Activated B cell treated with CpG ODN at 0.5 μM for 24 hours (primary cell): ENCODE measurements at regions not wholly inside any gene's neighbourhood (a gene's known extent, or its start where the extent isn't known, plus 50 kb on each side); places are given as distances from the start of the nearest gene placed in this dataset.

ENCODE experiments used
- ATAC-seq: fragments of 200-7000 bp; cut with Tn5 transposase; one replicate; pipeline ENCODE4 v1.10.0; 2021; ENCODE audit warnings: low read depth, mild to moderate bottlenecking, moderate library complexity
- CTCF ChIA-PET: fragments of 350-600 bp; sonication (Branson Sonifier 250); formaldehyde crosslinking; loops from one replicate; lab custom pipeline; 2021; ENCODE audit warnings: antibody characterized with exemption; lab: Charles Lee
- POLR2A ChIA-PET: fragments of 350-600 bp; sonication (Branson Sonifier 250); formaldehyde crosslinking; loops from one replicate; lab custom pipeline; 2021; ENCODE audit warnings: antibody characterized with exemption; lab: Charles Lee
- DNase-seq: peaks from one replicate; pipeline ENCODE4 v3.0.0; 2022
- H3K27ac Mint-ChIP-seq: one replicate; pipeline ENCODE4 v1.8.0; 2020; ENCODE audit warnings: mixed read lengths
- H3K27me3 Mint-ChIP-seq: one replicate; pipeline ENCODE4 v1.8.0; 2021; ENCODE audit warnings: mixed read lengths
- H3K36me3 Mint-ChIP-seq: one replicate; pipeline ENCODE4 v1.8.0; 2021; ENCODE audit warnings: low read depth, mixed read lengths
- H3K4me1 Mint-ChIP-seq: one replicate; pipeline ENCODE4 v1.8.0; 2021; ENCODE audit warnings: mixed read lengths
- H3K4me3 Mint-ChIP-seq: one replicate; pipeline ENCODE4 v1.8.0; 2020; ENCODE audit warnings: mild to moderate bottlenecking, mixed read lengths
- H3K9me3 Mint-ChIP-seq: one replicate; pipeline ENCODE4 v1.8.0; 2020; ENCODE audit warnings: mixed read lengths
- intact Hi-C: fragments of 100-400 bp; cut with micrococcal nuclease; formaldehyde crosslinking; loops from one replicate; pipeline ENCODE4 v1.15.1; 2024
- TF ChIP-seq, protein P1 (sequence below): fragments of 200-600 bp; IDR thresholded peaks from one replicate; pipeline ENCODE4 v1.8.0; 2022; ENCODE audit warnings: antibody characterized with exemption, mild to moderate bottlenecking

DNA sequence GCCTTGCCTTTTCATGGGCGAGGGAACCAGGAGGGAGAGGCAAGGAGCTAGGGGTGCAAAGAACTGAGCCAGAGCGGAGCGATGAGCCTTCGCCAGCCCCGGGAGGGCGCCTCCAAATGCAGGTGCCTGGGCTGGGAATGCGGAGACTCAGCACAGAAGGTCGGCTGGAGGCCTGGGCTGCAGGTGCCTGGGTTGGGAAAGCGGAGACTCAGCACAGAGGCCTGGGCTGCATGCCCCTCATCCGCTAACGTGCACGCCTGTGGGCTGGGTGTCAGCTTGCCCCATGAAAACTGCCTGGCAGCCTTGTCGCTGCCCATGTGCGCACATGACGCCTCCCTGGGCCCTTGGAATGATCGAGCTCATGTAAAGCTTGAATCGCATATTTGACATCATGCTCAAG lies 51.8 kb downstream of the POM121L12 start:
- TF ChIP-seq, protein P1, sequence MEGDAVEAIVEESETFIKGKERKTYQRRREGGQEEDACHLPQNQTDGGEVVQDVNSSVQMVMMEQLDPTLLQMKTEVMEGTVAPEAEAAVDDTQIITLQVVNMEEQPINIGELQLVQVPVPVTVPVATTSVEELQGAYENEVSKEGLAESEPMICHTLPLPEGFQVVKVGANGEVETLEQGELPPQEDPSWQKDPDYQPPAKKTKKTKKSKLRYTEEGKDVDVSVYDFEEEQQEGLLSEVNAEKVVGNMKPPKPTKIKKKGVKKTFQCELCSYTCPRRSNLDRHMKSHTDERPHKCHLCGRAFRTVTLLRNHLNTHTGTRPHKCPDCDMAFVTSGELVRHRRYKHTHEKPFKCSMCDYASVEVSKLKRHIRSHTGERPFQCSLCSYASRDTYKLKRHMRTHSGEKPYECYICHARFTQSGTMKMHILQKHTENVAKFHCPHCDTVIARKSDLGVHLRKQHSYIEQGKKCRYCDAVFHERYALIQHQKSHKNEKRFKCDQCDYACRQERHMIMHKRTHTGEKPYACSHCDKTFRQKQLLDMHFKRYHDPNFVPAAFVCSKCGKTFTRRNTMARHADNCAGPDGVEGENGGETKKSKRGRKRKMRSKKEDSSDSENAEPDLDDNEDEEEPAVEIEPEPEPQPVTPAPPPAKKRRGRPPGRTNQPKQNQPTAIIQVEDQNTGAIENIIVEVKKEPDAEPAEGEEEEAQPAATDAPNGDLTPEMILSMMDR, result no peak
- no peaks in the 10 kb centered on the region for H3K36me3 Mint-ChIP-seq
- DNase-seq (no peak), ATAC-seq (no peak)
- POLR2A ChIA-PET, result no interaction called here
- H3K27ac Mint-ChIP-seq, result no peak overlapping the region
- intact Hi-C loops, result no loop called here
- CTCF ChIA-PET, result no interaction called here
- H3K4me3 Mint-ChIP-seq, result no peak overlapping the region
- H3K9me3 Mint-ChIP-seq, result peaks cover 25% of the 10 kb centered on the region
- no peaks in the 10 kb centered on the region for H3K27me3 Mint-ChIP-seq
- no peaks in the 10 kb centered on the region for H3K4me1 Mint-ChIP-seq

DNA sequence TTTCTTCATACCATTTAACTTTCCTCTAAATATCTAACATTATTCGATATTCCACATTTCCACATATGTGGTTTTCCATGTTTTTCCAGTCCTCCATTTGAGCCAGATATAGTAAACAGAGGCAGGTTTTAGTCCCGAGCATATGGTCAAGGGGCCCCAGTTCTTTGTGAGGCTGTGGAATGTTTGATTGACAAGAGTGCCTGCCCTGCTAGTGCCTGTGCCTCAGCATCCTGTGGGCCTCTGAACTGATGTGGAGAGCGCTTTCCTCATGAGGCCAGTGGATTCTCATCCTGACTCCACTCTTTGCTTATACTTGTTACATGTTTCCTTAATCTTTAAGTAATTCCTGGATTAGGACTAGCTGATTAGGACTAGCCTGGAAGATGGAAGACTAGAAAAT lies 58.8 kb downstream of the POM121L12 start:
- H3K4me3 Mint-ChIP-seq, result no peak overlapping the region
- H3K27me3 Mint-ChIP-seq, result no peaks in the 10 kb centered on the region
- DNase-seq (no peak), ATAC-seq (no peak)
- no peaks in the 10 kb centered on the region for H3K4me1 Mint-ChIP-seq
- H3K27ac Mint-ChIP-seq, result no peak overlapping the region
- peaks cover 9% of the 10 kb centered on the region for H3K9me3 Mint-ChIP-seq
- ChIA-PET POLR2A (no interaction called here), CTCF (no interaction called here)
- TF ChIP-seq, protein P1, result no peak
- no peaks in the 10 kb centered on the region for H3K36me3 Mint-ChIP-seq
- intact Hi-C loops, result no loop called here

DNA sequence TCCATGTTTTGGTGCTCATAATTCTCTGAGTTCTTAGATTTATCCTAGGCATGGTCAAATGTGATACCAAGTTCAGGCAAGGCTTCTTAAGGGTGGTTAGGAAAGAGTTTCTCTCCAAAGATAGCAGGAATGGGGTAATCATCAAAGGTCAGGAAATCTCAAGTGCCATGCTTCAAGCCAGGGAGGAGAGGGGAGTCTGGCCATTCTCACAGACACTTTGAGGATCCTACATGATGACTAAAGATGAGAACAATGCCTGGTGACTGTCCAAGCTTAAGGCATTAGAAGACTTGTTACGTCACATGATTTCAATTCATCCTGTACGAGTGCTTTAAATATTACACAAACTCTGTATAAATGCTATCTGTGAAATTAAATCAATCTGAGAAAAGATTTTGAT lies 59.4 kb downstream of the POM121L12 start:
- ATAC-seq, result no peak
- H3K36me3 Mint-ChIP-seq, result no peaks in the 10 kb centered on the region
- POLR2A ChIA-PET, result no interaction called here

DNA sequence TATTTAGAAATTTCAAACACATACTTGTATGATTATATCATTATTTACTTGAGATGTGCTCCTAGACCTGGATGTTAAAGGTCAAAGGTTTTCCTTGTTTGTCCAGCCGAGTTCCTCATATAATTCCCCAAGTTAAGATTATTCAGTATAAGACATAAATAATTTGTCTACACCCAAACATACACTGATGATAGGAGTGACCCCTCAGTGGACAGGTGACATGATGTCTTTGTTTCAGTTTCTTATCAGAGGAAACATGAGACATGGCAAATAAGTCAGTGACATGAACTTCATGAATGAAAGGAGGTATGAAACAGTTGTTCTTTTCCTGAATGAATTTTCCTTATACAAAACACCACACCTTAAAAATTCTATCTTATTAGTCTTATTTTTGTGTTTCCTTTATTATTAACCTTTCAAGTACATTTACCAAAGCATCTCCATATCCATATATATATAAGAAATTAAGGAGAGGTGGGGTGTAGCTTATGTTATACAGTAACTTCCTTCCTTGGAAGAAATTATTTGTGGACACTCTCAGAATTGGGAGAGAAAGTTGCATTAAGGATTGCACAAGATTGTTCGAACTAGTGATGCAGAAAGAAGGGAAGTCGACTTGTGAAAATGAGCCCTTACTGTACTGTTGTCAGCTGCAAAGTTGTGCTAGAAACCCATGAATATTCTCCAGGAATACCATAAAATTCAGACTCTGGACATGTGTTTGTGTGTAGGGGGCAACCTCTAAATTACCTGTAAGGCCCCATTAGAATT lies 60.5 kb downstream of the POM121L12 start:
- no peak overlapping the region for H3K27ac Mint-ChIP-seq

More for the DNA sequence above, 59.4 kb downstream of the POM121L12 start:
- DNase-seq, result no peak
- TF ChIP-seq, protein P1, result no peak
- H3K27me3 Mint-ChIP-seq, result no peaks in the 10 kb centered on the region
- intact Hi-C loops, result no loop called here
- H3K4me1 Mint-ChIP-seq, result no peaks in the 10 kb centered on the region
- no peak overlapping the region for H3K4me3 Mint-ChIP-seq
- H3K9me3 Mint-ChIP-seq, result peaks cover 9% of the 10 kb centered on the region
- CTCF ChIA-PET, result no interaction called here
- H3K27ac Mint-ChIP-seq, result no peak overlapping the region

DNA sequence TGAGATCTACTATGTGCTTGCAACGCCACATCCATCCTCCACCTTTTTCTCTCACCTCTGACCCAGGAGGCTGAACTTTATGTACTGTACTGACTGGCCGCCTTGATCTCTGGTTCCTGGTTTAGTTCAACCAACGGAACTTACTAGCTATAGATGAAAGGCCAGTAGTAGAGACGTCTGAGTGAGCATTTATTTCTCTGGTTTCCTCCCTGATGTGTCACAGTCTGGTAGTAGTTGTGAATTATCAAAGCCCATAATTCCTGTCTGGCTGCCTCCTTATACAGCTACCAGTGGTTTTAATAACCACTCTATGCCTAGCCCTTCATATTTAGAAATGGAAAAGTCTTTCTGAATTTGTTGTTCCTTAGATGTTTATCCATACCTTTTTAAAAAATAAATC lies 64.7 kb downstream of the POM121L12 start:
- ATAC-seq (no peak), DNase-seq (no peak)
- Mint-ChIP-seq H3K4me1 (no peaks in the 10 kb centered on the region), H3K9me3 (peaks cover 12% of the 10 kb centered on the region), H3K27me3 (no peaks in the 10 kb centered on the region), H3K27ac (no peak overlapping the region), H3K4me3 (no peak overlapping the region), H3K36me3 (no peaks in the 10 kb centered on the region)
- intact Hi-C loops, result no loop called here
- CTCF ChIA-PET, result no interaction called here
- TF ChIP-seq, protein P1, result no peak
- POLR2A ChIA-PET, result no interaction called here

More for the DNA sequence above, 60.5 kb downstream of the POM121L12 start:
- intact Hi-C loops, result no loop called here
- no peak for DNase-seq
- no peak for ATAC-seq
- Mint-ChIP-seq H3K36me3 (no peaks in the 10 kb centered on the region), H3K9me3 (peaks cover 10% of the 10 kb centered on the region), H3K27me3 (no peaks in the 10 kb centered on the region), H3K4me1 (no peaks in the 10 kb centered on the region), H3K4me3 (no peak overlapping the region)
- ChIA-PET CTCF (no interaction called here), POLR2A (no interaction called here)
- TF ChIP-seq, protein P1, result no peak
